Lower leg skin (tissue), 4 donors: ENCODE measurements at regions not wholly inside any gene's neighbourhood (a gene's known extent, or its start where the extent isn't known, plus 50 kb on each side); places are given as distances from the start of the nearest gene placed in this dataset.

ENCODE experiments used
- DNase-seq, 2 donors: peaks; one replicate each; pipeline ENCODE4 v3.0.0-alpha.2; 2019; ENCODE audit warnings: low spot score in 2 of 2
- H3K4me3 ChIP-seq: fragments of 200-600 bp; sonication (generic); 2 replicates; pipeline ENCODE4 v1.5.1; 2017; ENCODE audit warnings: mild to moderate bottlenecking, low read depth; ENCODE audit not compliant: poor library complexity, severe bottlenecking
- POLR2A ChIP-seq, 2 donors: fragments of 450-650 bp; IDR thresholded peaks; one replicate each; pipeline ENCODE4 v1.6.1; 2016 to 2017; ENCODE audit warnings: antibody characterized with exemption in 2 of 2, mild to moderate bottlenecking in 1 of 2, moderate library complexity in 1 of 2
- WGBS, 2 donors: methylation state at CpG; one replicate each; pipeline ENCODE4 v1.1.5; 2018; 5-methylcytosine and 5-hydroxymethylcytosine counted together
- intact Hi-C: fragments of 100-400 bp; cut with DNase I; formaldehyde crosslinking; loops from one replicate; pipeline ENCODE4 v1.15.0; 2023; ENCODE audit warnings: low total_unique reads
- TF ChIP-seq, protein P1 (sequence below), 3 donors: fragments of 450-650 bp; IDR thresholded peaks; one replicate each; pipeline ENCODE4 v1.5.1; 2016; ENCODE audit warnings: antibody characterized with exemption in 3 of 3, mild to moderate bottlenecking in 3 of 3, moderate library complexity in 2 of 3

DNA sequence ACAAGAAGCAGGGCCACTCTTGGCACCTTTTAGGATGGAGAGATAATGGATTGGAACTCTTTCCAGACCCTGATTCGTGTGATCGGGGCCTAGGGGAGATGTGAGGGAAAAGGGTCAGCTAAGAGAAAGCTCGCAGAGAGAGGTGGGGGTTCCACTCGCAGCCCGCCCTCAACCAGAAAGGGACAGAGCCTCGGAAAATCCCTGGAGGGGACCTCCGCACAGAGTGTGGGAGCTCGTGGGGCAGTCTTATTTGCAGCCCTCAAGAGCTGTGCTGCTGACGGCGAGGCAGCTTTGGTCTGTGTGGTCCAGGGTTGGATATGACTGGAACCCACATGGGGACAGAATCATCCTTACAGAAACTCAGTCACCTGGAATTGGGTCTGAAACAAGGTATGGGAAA, 184.3 kb upstream of the PMEPA1 start:
- H3K4me3 ChIP-seq, result no peak overlapping the region
- 91 to 97% methylated on average over 9 to 10 of the region's 10 CpGs for WGBS, 2 donors
- intact Hi-C loops, result no loop called here
- no peak for DNase-seq
- no peak for TF ChIP-seq POLR2A (IDR thresholded peaks at IDR 0.05)
- TF ChIP-seq, protein P1, sequence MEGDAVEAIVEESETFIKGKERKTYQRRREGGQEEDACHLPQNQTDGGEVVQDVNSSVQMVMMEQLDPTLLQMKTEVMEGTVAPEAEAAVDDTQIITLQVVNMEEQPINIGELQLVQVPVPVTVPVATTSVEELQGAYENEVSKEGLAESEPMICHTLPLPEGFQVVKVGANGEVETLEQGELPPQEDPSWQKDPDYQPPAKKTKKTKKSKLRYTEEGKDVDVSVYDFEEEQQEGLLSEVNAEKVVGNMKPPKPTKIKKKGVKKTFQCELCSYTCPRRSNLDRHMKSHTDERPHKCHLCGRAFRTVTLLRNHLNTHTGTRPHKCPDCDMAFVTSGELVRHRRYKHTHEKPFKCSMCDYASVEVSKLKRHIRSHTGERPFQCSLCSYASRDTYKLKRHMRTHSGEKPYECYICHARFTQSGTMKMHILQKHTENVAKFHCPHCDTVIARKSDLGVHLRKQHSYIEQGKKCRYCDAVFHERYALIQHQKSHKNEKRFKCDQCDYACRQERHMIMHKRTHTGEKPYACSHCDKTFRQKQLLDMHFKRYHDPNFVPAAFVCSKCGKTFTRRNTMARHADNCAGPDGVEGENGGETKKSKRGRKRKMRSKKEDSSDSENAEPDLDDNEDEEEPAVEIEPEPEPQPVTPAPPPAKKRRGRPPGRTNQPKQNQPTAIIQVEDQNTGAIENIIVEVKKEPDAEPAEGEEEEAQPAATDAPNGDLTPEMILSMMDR (IDR thresholded peaks at IDR 0.05), result no peak

DNA sequence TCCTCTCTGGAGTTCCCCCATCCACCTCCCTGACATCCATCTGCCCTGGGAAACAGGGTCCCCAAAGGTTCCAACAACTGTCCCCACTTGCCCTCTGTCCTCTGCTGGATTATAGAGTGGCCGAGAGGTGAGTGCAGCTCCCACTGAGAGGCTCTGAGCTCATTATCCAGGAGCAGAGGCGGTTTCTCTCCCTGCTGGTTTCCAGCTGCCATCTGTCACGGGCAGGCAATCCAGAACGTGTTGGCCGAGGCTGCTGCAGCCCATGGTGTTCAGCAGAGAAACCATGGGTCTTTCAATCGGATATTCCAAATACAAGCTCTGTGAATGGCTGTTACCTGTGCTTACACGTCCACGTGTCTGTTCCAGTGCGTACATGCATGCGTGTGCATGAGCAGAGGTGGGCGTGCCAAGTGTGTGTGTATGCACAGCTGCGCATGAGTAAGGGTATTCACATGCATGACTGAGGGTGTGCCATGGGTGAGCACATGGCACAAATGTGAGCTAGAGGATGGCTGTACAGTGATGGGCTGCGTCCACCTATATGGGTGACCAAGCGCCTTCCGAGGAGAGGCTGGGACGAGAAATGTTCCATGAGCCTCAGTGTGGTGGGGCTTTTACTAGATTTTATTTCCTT, 183.7 kb upstream of the PMEPA1 start:
- 64 to 77% methylated on average over 13 to 16 of the region's 16 CpGs for WGBS, 2 donors
- intact Hi-C loops, result no loop called here
- TF ChIP-seq, protein P1 (IDR thresholded peaks at IDR 0.05), result no peak
- no peak for TF ChIP-seq POLR2A (IDR thresholded peaks at IDR 0.05)
- no peak for DNase-seq
- H3K4me3 ChIP-seq, result no peak overlapping the region

DNA sequence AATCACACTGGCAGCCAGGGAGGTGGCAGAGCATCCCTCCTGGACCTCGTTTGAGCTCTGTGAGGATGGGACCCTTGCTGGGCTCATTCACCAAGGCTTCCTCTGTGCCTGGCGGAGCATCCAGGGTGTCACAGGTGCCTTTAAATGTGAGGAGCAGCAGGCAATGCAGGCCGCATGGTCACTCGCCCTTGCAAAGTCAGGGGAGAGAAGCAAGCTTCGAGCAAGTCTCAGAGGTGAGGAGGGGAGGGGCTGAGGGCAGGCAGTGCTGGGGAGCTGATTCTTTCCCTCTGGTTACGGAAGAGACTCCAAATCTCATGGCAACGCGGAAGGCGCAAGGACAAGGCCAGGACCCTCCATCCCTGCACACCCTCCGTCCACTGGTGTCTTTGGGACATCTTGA, 182.7 kb upstream of the PMEPA1 start:
- intact Hi-C loops, result no loop called here
- no peak for DNase-seq
- 93 to 95% methylated on average over 10 of the region's 10 CpGs for WGBS, 2 donors
- H3K4me3 ChIP-seq, result no peak overlapping the region
- no peak for TF ChIP-seq POLR2A (IDR thresholded peaks at IDR 0.05)
- TF ChIP-seq, protein P1 (IDR thresholded peaks at IDR 0.05), result no peak

DNA sequence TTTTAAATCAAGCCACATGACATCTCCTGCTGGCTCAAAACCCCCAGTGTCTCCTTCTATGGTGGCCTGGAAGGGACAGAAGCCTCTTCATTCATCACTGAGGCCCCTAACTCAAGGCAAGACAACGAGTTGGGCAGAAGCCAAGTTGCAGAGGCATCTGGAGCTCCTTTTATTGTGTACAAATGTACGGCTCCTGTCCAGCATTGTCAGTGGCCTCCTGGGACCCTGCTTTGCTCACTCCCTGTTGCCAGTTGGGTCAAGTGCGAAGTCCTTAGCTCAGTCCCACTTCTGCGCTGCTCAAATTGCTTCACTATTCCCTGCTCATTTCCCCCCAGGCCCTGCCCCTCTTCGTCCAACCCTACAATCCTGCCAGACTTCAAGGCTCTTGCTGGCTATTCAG, 181.2 kb upstream of the PMEPA1 start:
- DNase-seq, result no peak
- H3K4me3 ChIP-seq, result no peak overlapping the region
- TF ChIP-seq POLR2A (IDR thresholded peaks at IDR 0.05), result no peak
- TF ChIP-seq, protein P1 (IDR thresholded peaks at IDR 0.05), result no peak
- 65 to 67% methylated on average over 4 to 5 of the region's 5 CpGs for WGBS, 2 donors
- intact Hi-C loops, result no loop called here

DNA sequence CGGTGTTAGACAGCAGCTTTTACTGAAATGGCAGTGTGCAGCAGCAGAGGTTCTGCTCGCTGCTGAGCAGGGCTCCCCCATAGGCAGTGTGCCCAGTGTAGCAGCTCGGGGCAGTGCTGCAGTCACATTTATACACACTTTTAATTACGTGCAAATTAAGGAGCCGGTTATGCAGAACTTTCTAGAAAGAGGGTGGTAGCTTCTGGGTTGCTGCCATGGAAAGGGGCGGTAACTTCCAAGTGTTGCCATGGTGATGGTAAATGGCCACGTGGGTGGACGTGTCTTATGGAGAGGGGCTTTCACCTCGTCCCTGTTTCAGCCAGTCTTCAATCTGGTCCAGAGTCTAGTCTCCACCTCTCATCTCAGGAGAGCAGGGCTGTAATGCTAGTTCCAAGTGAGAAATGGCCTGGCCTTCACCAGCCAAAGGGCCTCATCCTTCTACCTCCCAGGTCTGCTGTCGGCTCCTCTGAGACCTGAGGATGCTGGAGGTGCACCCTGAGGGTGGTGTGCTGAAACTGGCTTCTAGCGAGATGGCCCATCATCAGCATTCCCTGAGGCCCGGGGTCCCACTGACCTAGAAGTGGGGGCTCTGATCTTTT, 180.5 kb upstream of the PMEPA1 start:
- 52 to 68% methylated on average over 12 of the region's 12 CpGs for WGBS, 2 donors
- H3K4me3 ChIP-seq, result no peak overlapping the region
- intact Hi-C loops, result no loop called here
- peak in 1 of 2 donors; percentile 70 for DNase-seq
- TF ChIP-seq POLR2A (IDR thresholded peaks at IDR 0.05), result no peak
- TF ChIP-seq, protein P1 (IDR thresholded peaks at IDR 0.05), result no peak

DNA sequence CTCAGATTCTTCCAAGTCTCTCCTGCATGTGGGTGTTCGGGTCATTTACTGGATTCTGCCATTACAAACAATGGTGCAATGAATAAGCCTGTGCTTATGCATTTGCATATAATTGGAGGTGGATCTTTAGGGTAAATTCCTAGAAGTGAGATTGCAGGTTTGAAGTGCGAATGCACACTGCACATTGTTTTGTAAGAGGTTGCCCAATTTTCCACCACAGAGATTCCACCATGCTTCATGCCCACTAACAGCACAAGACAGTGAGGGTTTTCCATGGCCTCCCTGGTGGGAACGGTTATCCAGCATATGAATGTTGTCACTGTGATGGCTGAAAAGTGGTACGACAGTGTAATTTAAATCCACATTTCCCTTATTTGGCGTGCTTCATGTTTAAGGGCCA, 178.8 kb upstream of the PMEPA1 start:
- 56 to 74% methylated on average over 5 of the region's 5 CpGs for WGBS, 2 donors
- DNase-seq, result peak in 1 of 2 donors; percentile 25
- no peak overlapping the region for H3K4me3 ChIP-seq
- no peak for TF ChIP-seq POLR2A (IDR thresholded peaks at IDR 0.05)
- intact Hi-C loops, result no loop called here
